CD4-positive, alpha-beta T cell treated with Interleukin-21 for 1 hour (primary cell): ENCODE measurements at regions not wholly inside any gene's neighbourhood (a gene's known extent, or its start where the extent isn't known, plus 50 kb on each side); places are given as distances from the start of the nearest gene placed in this dataset.
"Not testable (repeated sequence)": the region's sequence is repeated elsewhere in the genome, so short reads cannot be mapped to it uniquely, and the experiment has no call there.

Experiments
- DNase-seq: peaks from one replicate; pipeline ENCODE4 v3.0.0-alpha.2; 2020

- no peak for DNase-seq
Observed at GRCh38 chr9:82052081-82052480, 63.5 kb downstream of the SPATA31D1 start.

- no peak for DNase-seq
Observed at GRCh38 chr9:82054264-82055015, 65.9 kb downstream of the SPATA31D1 start.

- DNase-seq: no peak
Observed at GRCh38 chr9:82057805-82058204, 69.2 kb downstream of the SPATA31D1 start.

GRCh38 chr9:82061801-82062200 lies 73.2 kb downstream of the SPATA31D1 start:
- not testable (repeated sequence) for DNase-seq

GRCh38 chr9:82062245-82062644 lies 73.7 kb downstream of the SPATA31D1 start:
- no peak for DNase-seq

- no peak for DNase-seq
Observed at GRCh38 chr9:82073551-82074543, 85.3 kb downstream of the SPATA31D1 start.

- DNase-seq: no peak
Observed at GRCh38 chr9:82080265-82080664, 91.7 kb downstream of the SPATA31D1 start.

- DNase-seq: no peak
Observed at GRCh38 chr9:82081496-82081895, 92.9 kb downstream of the SPATA31D1 start.

GRCh38 chr9:82082563-82082962 lies 94.0 kb downstream of the SPATA31D1 start:
- no peak for DNase-seq

- DNase-seq: no peak
Observed at GRCh38 chr9:82088591-82088990, 100.0 kb downstream of the SPATA31D1 start.

GRCh38 chr9:82090046-82090445 lies 101.5 kb downstream of the SPATA31D1 start:
- no peak for DNase-seq

- DNase-seq: no peak
Observed at GRCh38 chr9:82091100-82091499, 102.5 kb downstream of the SPATA31D1 start.

- DNase-seq: no peak
Observed at GRCh38 chr9:82091610-82092009, 103.0 kb downstream of the SPATA31D1 start.

- DNase-seq: no peak
Observed at GRCh38 chr9:82101475-82101874, 112.9 kb downstream of the SPATA31D1 start.

GRCh38 chr9:82104252-82104651 lies 115.7 kb downstream of the SPATA31D1 start:
- no peak for DNase-seq

- DNase-seq: no peak
Observed at GRCh38 chr9:82105729-82106128, 117.2 kb downstream of the SPATA31D1 start.

GRCh38 chr9:82106536-82106935 lies 118.0 kb downstream of the SPATA31D1 start:
- no peak for DNase-seq

- DNase-seq: no peak
Observed at GRCh38 chr9:82108474-82108873, 119.9 kb downstream of the SPATA31D1 start.

GRCh38 chr9:82108941-82109340 lies 120.4 kb downstream of the SPATA31D1 start:
- DNase-seq: no peak

- no peak for DNase-seq
Observed at GRCh38 chr9:82109626-82110025, 121.1 kb downstream of the SPATA31D1 start.

GRCh38 chr9:82110881-82111280 lies 122.3 kb downstream of the SPATA31D1 start:
- DNase-seq: no peak

GRCh38 chr9:82115331-82115730 lies 126.8 kb downstream of the SPATA31D1 start:
- no peak for DNase-seq

- no peak for DNase-seq
Observed at GRCh38 chr9:82115900-82116299, 127.3 kb downstream of the SPATA31D1 start.

GRCh38 chr9:82116556-82116955 lies 128.0 kb downstream of the SPATA31D1 start:
- no peak for DNase-seq
